Posterior vena cava (tissue), 2 donors: ENCODE measurements at regions not wholly inside any gene's neighbourhood (a gene's known extent, or its start where the extent isn't known, plus 50 kb on each side); places are given as distances from the start of the nearest gene placed in this dataset.
"Not testable (repeated sequence)": the region's sequence is repeated elsewhere in the genome, so short reads cannot be mapped to it uniquely, and the experiment has no call there.

Source experiments
- DNase-seq: peaks from one replicate; pipeline ENCODE4 v3.0.0-alpha.2; 2020; ENCODE audit warnings: low spot score
- intact Hi-C, 2 donors: fragments of 100-400 bp; cut with DNase I; formaldehyde crosslinking; loops; one replicate each; pipeline versions ENCODE4 v1.14.1 to v1.14.2; 2022 to 2023
- donor health status: DM: yes; HTN: yes; CAD: no.
- donor health status: DM: yes; HTN: yes; CAD: no.

- intact Hi-C loops, result no loop called here
- DNase-seq, result no peak
Measured at GRCh38 chr2:16184341-16184890, 244.1 kb downstream of the MYCN start.

- DNase-seq, result no peak
Measured at GRCh38 chr2:16183345-16183744, 243.0 kb downstream of the MYCN start.

DNA sequence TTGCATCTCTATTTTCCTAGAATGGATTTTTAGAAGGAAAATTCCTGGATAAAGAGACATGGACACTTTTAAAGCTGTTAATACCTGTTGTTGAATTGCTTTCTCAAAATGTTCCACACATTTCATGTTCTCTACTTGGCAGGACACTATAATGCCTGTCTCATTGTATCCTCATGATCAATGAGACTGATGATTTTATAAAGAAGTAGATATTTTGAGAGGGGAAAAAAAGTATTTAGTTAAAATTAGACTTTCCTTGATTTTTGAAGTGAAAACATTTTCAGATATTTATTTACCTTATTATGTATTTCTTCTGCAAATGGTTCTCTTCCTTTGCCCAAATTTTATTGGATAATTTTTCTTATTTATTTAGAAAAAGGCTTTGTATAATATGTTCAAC, 242.5 kb downstream of the MYCN start:
- DNase-seq, result no peak
- intact Hi-C loops, result no loop called here

More at GRCh38 chr2:16183345-16183744, 243.0 kb downstream of the MYCN start:
- intact Hi-C loops, result no loop called here

DNA sequence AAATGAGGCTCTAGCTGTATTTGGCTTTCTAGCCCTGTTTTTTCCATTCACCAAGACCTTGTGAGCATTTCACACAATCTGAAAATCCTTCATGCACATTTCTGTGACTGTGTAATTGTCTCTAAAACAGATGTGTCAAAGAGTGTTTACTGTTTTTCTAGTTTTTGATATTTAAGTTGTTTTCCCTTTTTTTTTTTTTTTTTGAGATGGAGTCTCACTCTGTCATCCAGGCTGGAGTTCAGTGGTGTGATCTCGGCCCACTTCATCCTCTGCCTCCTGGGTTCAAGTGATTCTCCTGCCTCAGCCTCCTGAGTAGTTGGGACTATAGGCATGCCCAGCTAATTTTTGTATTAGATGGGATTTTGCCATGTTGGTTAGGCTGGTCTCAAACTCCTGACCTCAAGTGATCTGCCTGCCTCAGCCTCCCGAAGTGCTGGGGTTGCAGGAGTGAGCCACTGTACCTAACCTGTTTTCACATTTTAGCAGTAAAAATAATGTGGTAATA, 242.0 kb downstream of the MYCN start:
- DNase-seq, result peak; percentile 30
- intact Hi-C loops, result not testable (repeated sequence)

DNA sequence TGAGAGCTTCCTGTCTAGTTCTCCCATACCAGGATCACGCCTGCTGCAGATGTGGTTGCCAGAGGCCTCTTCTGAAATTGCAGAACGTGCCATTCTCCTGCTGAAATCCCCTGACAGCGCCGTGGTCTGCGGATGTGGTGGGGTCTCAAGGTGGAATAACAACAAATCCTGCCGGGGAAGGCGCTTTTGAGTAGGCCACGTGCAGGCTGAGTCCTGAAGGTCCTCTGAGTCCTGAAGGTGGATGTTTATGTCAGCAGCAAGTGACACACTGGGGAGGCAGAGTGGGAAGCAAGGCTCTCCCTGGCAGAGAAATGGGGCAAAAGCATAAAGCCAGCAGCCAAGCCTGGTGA, 241.4 kb downstream of the MYCN start:
- intact Hi-C loops, result no loop called here
- no peak for DNase-seq

DNA sequence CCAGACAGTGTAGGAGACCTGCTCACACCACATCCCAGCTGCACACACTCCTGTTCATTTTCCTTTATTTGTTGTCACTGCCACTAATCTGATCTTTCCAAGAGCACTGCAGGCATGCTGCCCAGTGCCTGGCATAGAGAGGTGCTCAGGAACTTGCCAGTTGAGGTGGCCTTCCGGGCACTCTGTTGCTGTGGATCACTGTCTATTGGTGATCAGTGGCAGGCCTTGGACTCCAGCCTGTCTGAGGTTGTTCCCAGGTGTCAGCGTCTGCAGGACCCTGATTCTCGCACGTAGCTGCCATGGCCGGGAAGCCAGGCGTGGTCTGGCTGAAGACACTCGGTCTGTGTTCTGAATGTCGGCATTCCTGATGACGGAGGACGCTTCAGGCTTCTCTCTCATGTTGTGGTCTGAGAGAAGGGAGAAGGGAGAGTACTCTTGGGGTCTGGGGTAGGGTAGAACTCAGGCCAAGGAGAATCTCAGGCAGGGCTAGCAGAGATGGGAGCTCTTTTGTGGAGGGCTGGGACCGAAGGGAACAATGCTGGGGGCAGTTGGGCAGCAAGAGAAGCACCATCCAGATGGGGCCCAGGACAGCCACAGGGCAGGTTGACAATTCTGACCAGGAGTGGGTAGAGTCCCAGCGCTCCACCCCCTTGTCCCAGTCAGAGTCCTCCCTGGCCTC, 240.9 kb downstream of the MYCN start:
- intact Hi-C loops, result no loop called here
- DNase-seq, result peak; percentile 59

- intact Hi-C loops, result no loop called here
- peak; percentile 10 for DNase-seq
Measured at GRCh38 chr2:16180631-16181030, 240.3 kb downstream of the MYCN start.

- DNase-seq, result peak; percentile 50
- intact Hi-C loops, result no loop called here
Measured at GRCh38 chr2:16179701-16180416, 239.5 kb downstream of the MYCN start.

- intact Hi-C loops, result no loop called here
Measured at GRCh38 chr2:16178551-16179130, 238.3 kb downstream of the MYCN start.

DNA sequence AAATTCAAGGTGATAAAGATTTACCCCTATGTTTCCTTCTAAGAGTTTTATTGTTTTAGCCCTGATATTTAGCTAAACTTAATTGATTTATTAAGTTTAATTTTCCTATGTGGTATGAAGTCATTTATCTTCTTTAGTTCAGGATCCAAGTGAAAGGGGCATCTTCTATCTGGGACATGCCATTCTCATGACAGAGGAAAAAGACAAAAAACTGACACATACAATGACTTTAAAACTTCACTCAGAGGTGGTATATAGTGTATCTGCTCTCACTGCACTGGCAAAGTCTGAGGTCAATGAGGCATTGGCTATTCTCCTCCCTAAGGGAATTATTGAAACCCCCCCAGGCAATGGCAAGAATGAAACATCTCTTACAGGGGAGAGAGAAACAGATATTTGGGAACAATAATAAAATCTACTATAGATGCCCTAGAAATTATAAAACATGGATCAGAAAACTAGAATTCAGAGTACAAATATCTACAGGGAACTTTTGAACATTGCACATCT, 237.4 kb downstream of the MYCN start:
- intact Hi-C loops, result no loop called here

More at GRCh38 chr2:16178551-16179130, 238.3 kb downstream of the MYCN start:
- no peak for DNase-seq

DNA sequence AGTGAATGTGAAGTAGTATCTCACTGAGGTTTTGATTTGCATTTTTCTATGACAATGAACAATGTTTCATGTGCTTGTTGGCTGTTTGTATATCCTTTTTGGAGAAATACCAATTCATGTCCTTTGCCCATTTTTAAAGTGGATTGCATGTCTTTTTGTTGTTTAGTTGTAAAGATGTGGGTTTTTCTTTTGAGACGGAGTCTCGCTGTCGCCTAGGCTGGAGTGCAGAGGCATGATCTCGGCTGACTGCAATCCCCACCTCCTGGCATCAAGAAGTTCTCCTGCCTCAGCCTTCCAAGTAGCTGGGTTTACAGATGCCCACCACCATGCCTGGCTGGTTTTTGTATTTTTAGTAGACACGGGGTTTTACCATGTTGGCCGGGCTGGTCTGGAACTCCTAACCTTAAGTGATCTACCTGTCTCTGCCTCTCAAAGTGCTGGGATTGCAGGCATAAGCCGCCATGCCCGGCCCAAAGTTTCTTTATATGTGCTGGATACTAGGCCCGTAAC, 236.7 kb downstream of the MYCN start:
- DNase-seq, result no peak
- intact Hi-C loops, result no loop called here

More for the DNA sequence above, 237.4 kb downstream of the MYCN start:
- no peak for DNase-seq

- DNase-seq, result no peak
- intact Hi-C loops, result no loop called here
Measured at GRCh38 chr2:16175247-16175825, 235.0 kb downstream of the MYCN start.

DNA sequence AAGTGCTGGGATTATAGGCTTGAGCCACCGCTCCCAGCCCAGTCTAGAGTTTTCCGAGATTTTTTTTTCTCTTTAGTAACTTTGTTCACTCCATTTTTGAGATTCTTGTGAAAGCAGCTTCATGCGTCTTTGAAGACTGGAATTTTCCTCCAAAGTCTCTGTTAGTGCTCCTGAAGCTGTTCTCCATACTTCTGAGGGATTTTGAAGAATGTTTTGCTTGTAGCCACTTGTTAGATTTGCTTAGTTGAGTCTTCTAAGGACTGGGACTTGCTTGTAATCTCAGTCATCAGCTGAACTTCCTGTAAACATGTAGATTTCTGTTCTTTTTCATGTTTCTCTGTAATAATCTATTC, 234.3 kb downstream of the MYCN start:
- DNase-seq, result no peak
- intact Hi-C loops, result no loop called here

- peak; percentile 41 for DNase-seq
- intact Hi-C loops, result no loop called here
Measured at GRCh38 chr2:16173893-16174692, 233.7 kb downstream of the MYCN start.

DNA sequence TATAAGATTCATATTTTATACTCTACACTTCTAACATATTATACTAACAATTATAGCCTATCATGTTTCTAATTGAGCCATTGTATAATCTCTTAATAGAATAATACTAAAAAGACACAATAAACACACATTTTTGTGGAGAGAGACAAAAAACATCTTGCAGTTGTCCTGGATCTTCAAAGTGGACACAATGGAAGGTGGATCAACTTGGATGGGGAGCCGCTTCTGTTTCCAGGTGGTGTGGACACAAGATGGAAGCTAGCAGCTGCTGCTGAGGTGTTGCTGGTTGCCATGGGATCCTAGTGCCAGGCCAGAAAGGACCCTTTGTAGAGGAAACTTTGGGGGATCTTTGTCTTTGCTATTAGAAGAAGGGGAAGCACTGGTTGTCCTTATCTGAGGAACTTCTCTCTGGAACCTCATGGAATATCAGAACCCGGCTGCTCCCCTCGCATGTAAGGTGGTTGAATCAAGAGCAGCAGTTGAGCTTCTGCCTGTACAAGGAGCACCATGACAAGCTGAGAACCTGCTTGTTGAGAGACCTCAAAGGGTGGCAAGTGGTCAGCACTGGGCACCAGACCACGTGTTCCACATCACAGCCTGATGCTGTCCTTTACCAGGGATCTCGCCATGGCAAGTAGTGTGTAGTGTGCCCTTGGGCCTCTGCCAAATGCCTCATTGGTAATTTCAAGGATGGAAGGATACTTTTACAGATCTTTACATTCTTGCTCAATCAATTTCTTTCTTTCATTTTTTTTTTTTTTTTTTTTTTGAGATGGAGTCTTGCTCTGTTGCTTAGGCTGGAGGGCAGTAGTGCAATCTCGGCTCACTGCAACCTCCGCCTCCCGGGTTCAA, 232.2 kb downstream of the MYCN start:
- intact Hi-C loops, result no loop called here
- no peak for DNase-seq

- intact Hi-C loops, result no loop called here
Measured at GRCh38 chr2:16171425-16171920, 231.1 kb downstream of the MYCN start.

DNA sequence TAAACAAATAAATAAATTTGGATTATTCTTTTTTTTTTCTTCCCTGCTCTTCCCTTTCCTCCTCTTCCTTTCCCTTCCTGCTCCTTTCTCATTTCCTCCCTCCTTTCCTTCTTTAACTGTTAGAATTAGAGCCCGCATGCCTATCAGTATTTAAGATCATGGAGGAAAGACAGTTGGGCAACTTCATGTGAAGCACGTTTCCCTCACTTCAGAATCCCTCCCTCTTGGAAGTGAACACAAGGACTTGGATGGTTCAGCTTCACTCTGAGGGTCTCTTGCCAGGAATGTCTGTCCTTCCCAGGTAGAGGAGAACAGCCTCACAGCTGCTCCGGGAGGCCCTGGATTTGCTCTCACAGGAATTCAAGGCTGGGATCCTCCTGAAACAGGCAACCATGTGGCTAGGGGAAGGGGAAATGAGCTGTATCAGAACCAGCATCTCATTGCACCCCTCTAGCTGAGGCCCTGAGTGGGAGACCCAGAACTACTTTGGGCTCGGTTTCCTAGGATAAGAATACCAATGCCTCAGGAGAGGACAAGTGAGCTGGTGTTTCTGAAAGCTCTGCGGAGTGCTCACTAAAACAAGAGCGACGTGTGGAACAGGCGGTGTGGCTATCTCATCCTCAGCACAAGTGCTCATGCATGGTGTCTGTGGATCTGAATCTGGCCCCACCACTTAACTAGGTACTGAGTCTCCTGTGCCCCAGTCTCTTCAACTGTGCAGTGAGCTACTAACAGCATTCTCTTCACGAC, 230.5 kb downstream of the MYCN start:
- intact Hi-C loops, result no loop called here
- DNase-seq, result no peak

More at GRCh38 chr2:16171425-16171920, 231.1 kb downstream of the MYCN start:
- DNase-seq, result no peak
